Chondrocyte (in vitro differentiated cells): ENCODE measurements at regions not wholly inside any gene's neighbourhood (a gene's known extent, or its start where the extent isn't known, plus 50 kb on each side); places are given as distances from the start of the nearest gene placed in this dataset.

Source experiments
- DNase-seq: peaks from one replicate; pipeline ENCODE4 v3.0.0; 2021; ENCODE audit warnings: mixed read lengths, low spot score
- H3K27ac Mint-ChIP-seq: one replicate; pipeline ENCODE4 v1.8.0; 2021; ENCODE audit warnings: mild to moderate bottlenecking, moderate library complexity, mixed read lengths; ENCODE audit not compliant: unreplicated experiment
- H3K27me3 Mint-ChIP-seq: 2 replicates; pipeline ENCODE4 v1.8.0; 2021; ENCODE audit warnings: low read depth, mixed read lengths
- H3K36me3 Mint-ChIP-seq: 2 replicates; pipeline ENCODE4 v1.8.0; 2021; ENCODE audit warnings: low read depth, mixed read lengths
- H3K4me1 Mint-ChIP-seq: 2 replicates; pipeline ENCODE4 v1.8.0; 2021; ENCODE audit warnings: low read depth, mild to moderate bottlenecking, mixed read lengths
- H3K4me3 Mint-ChIP-seq: one replicate; pipeline ENCODE4 v1.8.0; 2021; ENCODE audit warnings: mild to moderate bottlenecking, moderate library complexity, mixed read lengths; ENCODE audit not compliant: unreplicated experiment
- H3K9me3 Mint-ChIP-seq: 2 replicates; pipeline ENCODE4 v1.8.0; 2021; ENCODE audit warnings: low read depth, mixed read lengths
- CTCF ChIP-seq: fragments of 200-600 bp; sonication (generic); IDR thresholded peaks from 2 replicates; pipeline ENCODE4 v1.5.0; 2021; ENCODE audit warnings: antibody characterized with exemption, mild to moderate bottlenecking, moderate library complexity

DNA sequence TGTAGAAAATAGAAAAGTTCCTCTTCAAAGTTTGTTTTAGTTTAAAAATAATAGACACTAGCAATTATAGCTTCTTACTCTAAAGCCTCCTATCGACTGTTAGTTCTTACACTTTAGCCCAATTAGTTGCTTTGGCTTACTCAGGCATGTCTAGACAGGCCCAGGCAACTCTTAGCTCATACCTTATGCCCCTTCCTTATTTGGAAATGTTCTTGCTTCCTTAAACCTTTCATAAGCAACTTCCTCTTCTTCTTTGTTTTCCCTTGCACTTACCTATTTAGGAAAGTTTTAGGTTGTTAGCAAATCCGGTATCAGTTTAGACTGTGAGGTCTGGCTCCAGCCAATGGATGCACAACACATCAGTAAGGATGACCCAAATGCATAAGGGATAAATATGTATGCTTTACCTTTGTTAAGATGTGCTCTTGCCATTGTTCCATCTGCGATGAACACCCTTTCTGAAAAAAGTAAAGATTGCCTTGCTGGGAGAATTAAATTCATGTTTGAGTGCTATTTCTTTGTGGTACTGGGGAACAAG, 1277.5 kb upstream of the CNTN5 start:
- H3K4me3 Mint-ChIP-seq: no peak overlapping the region
- peaks cover 12% of the 10 kb centered on the region for H3K9me3 Mint-ChIP-seq
- H3K4me1 Mint-ChIP-seq: peaks cover 36% of the 10 kb centered on the region
- H3K27me3 Mint-ChIP-seq: no peaks in the 10 kb centered on the region
- DNase-seq: no peak
- peak overlapping the region; percentile 89 for H3K27ac Mint-ChIP-seq
- peaks cover 2% of the 10 kb centered on the region for H3K36me3 Mint-ChIP-seq
- no peak for TF ChIP-seq CTCF

DNA sequence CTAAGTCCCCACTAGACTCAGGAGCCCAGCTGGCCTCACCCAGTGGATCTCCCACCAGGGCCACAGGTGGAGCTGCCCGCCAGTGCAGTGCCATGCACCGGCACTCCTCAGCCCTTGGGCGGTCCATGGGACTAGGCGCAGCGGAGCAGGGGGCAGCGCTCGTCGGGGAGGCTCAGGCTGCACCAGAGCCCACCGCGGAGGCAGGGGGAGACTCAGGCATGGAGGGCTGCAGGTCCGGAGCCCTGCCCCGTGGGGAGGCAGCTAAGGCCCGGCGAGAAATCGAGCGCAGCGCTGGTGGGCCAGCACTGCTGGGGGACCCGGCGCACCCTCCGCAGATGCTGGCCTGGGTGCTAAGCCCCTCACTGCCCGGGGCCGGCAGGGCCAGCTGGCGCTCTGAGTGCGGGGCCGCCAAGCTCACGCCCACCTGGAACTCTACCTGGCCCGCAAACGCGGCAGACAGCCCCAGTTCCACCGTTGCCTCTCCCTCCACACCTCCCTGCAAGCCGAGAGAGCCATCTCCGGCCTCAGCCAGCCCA, 1275.2 kb upstream of the CNTN5 start:
- H3K36me3 Mint-ChIP-seq: peaks cover 2% of the 10 kb centered on the region
- no peak for TF ChIP-seq CTCF
- H3K27ac Mint-ChIP-seq: no peak overlapping the region
- peaks cover 13% of the 10 kb centered on the region for H3K4me1 Mint-ChIP-seq
- H3K27me3 Mint-ChIP-seq: peaks cover 3% of the 10 kb centered on the region
- no peak overlapping the region for H3K4me3 Mint-ChIP-seq
- peak; percentile 79 for DNase-seq
- H3K9me3 Mint-ChIP-seq: peaks cover 12% of the 10 kb centered on the region

DNA sequence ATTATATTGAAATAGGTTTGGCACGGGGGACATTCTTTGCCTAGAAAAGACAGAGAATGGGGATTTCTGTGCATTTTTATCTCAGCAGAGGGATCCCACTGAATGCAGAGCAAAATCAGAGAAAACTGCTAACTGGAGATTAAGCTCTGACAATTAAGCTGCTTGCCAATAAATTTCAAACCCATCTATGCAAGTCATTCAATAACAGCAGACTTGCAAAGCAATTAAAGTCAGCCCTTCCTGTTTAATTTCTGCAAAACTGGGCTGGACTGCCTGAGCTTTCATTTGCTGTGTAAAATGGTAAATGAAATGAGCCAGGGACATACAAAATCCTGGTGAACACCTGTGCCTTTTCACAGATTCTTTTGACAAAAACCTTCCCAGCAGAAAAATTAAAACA, 1273.9 kb upstream of the CNTN5 start:
- DNase-seq: no peak
- Mint-ChIP-seq H3K27me3 (peaks cover 3% of the 10 kb centered on the region), H3K4me1 (peaks cover 10% of the 10 kb centered on the region), H3K36me3 (peaks cover 2% of the 10 kb centered on the region), H3K4me3 (no peak overlapping the region), H3K27ac (no peak overlapping the region), H3K9me3 (peaks cover 12% of the 10 kb centered on the region)
- no peak for TF ChIP-seq CTCF

- Mint-ChIP-seq H3K4me3 (no peak overlapping the region), H3K27me3 (peaks cover 3% of the 10 kb centered on the region), H3K36me3 (no peaks in the 10 kb centered on the region), H3K9me3 (no peaks in the 10 kb centered on the region), H3K4me1 (no peaks in the 10 kb centered on the region), H3K27ac (no peak overlapping the region)
- TF ChIP-seq CTCF: no peak
- DNase-seq: no peak
Measured at GRCh38 chr11:97751405-97751804, 1269.3 kb upstream of the CNTN5 start.

DNA sequence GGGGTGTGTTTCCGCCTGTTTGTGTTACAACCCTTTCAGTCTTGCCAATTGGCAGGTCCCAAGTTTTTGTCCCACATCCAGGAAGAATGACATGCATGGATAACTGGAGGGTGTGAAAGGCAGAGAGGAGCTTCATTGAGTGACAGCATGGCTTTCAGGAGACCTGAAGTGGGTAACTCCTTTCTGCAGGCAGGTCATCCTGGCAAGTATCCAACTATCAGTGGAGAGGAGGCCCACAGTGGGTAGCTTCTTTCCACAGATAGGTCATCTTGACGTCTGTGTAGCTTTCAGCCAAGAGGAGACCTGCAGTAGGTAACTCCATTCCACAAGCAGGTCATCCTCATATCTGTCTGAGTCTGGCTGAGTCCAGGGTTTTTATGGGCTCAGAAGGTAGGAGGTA, 1268.8 kb upstream of the CNTN5 start:
- DNase-seq: no peak
- Mint-ChIP-seq H3K36me3 (no peaks in the 10 kb centered on the region), H3K4me1 (no peaks in the 10 kb centered on the region), H3K4me3 (no peak overlapping the region), H3K27ac (no peak overlapping the region), H3K27me3 (peaks cover 3% of the 10 kb centered on the region), H3K9me3 (no peaks in the 10 kb centered on the region)
- no peak for TF ChIP-seq CTCF
